HUES6 (cell line): ENCODE measurements at regions not wholly inside any gene's neighbourhood (a gene's known extent, or its start where the extent isn't known, plus 50 kb on each side); places are given as distances from the start of the nearest gene placed in this dataset.

ENCODE experiments used
- H3K27ac ChIP-seq: 2 replicates; pipeline ENCODE4 v1.7.0; 2013; ENCODE audit warnings: low read depth, mild to moderate bottlenecking, low read length, inconsistent platforms
- H3K27me3 ChIP-seq: 2 replicates; pipeline ENCODE4 v1.6.1; 2013; ENCODE audit warnings: low read length; ENCODE audit not compliant: control insufficient read depth, insufficient read depth
- H3K36me3 ChIP-seq: 2 replicates; pipeline ENCODE4 v1.6.1; 2013; ENCODE audit warnings: low read length; ENCODE audit not compliant: control insufficient read depth, insufficient read depth
- H3K4me1 ChIP-seq: 2 replicates; pipeline ENCODE4 v1.6.1; 2013; ENCODE audit warnings: low read length; ENCODE audit not compliant: control insufficient read depth, insufficient read depth
- H3K4me3 ChIP-seq: 2 replicates; pipeline ENCODE4 v1.5.1; 2013; ENCODE audit warnings: low read depth, low read length
- H3K9ac ChIP-seq: one replicate; pipeline ENCODE4 v1.6.1; 2013; ENCODE audit warnings: mild to moderate bottlenecking, low read length
- H3K9me3 ChIP-seq: 2 replicates; pipeline ENCODE4 v1.6.1; 2013; ENCODE audit warnings: low read depth, low read length; ENCODE audit not compliant: control insufficient read depth, insufficient read depth

- Histone ChIP-seq H3K27ac (no peak overlapping the region), H3K4me1 (no peaks in the 10 kb centered on the region; the same call in 1 of the 2 replicates), H3K9ac (no peak overlapping the region), H3K9me3 (no peaks in the 10 kb centered on the region), H3K36me3 (no peaks in the 10 kb centered on the region), H3K4me3 (no peak overlapping the region), H3K27me3 (no peaks in the 10 kb centered on the region)
Observed at GRCh38 chr5:143887903-143888665, 76.1 kb downstream of the HMHB1 start.

GRCh38 chr5:143888912-143889311 is 77.0 kb downstream of the HMHB1 start:
- Histone ChIP-seq H3K27ac (no peak overlapping the region), H3K36me3 (no peaks in the 10 kb centered on the region), H3K9me3 (no peaks in the 10 kb centered on the region), H3K4me3 (no peak overlapping the region), H3K9ac (no peak overlapping the region), H3K4me1 (no peaks in the 10 kb centered on the region; the same call in 1 of the 2 replicates), H3K27me3 (no peaks in the 10 kb centered on the region)

GRCh38 chr5:143889986-143890385 is 78.0 kb downstream of the HMHB1 start:
- no peak overlapping the region for H3K4me3 ChIP-seq
- no peaks in the 10 kb centered on the region for H3K27me3 ChIP-seq
- no peak overlapping the region for H3K27ac ChIP-seq
- no peak overlapping the region for H3K9ac ChIP-seq
- H3K4me1 ChIP-seq = no peaks in the 10 kb centered on the region; the same call in 1 of the 2 replicates
- no peaks in the 10 kb centered on the region for H3K9me3 ChIP-seq
- no peaks in the 10 kb centered on the region for H3K36me3 ChIP-seq

GRCh38 chr5:143890487-143890886 is 78.5 kb downstream of the HMHB1 start:
- Histone ChIP-seq H3K4me3 (no peak overlapping the region), H3K27ac (no peak overlapping the region), H3K9ac (no peak overlapping the region), H3K27me3 (no peaks in the 10 kb centered on the region), H3K36me3 (no peaks in the 10 kb centered on the region), H3K4me1 (no peaks in the 10 kb centered on the region; the same call in 1 of the 2 replicates), H3K9me3 (no peaks in the 10 kb centered on the region)

GRCh38 chr5:143892271-143892670 is 80.3 kb downstream of the HMHB1 start:
- no peaks in the 10 kb centered on the region; the same call in 1 of the 2 replicates for H3K4me1 ChIP-seq
- no peaks in the 10 kb centered on the region for H3K36me3 ChIP-seq
- no peaks in the 10 kb centered on the region for H3K9me3 ChIP-seq
- no peak overlapping the region for H3K4me3 ChIP-seq
- H3K9ac ChIP-seq = no peak overlapping the region
- no peaks in the 10 kb centered on the region for H3K27me3 ChIP-seq
- no peak overlapping the region for H3K27ac ChIP-seq

- H3K9me3 ChIP-seq = no peaks in the 10 kb centered on the region
- H3K27ac ChIP-seq = no peak overlapping the region
- no peaks in the 10 kb centered on the region for H3K36me3 ChIP-seq
- H3K4me1 ChIP-seq = no peaks in the 10 kb centered on the region; the same call in 1 of the 2 replicates
- no peaks in the 10 kb centered on the region for H3K27me3 ChIP-seq
- no peak overlapping the region for H3K4me3 ChIP-seq
- no peak overlapping the region for H3K9ac ChIP-seq
Observed at GRCh38 chr5:143892908-143893307, 80.9 kb downstream of the HMHB1 start.

- Histone ChIP-seq H3K9ac (no peak overlapping the region), H3K36me3 (no peaks in the 10 kb centered on the region), H3K4me3 (no peak overlapping the region), H3K27ac (no peak overlapping the region), H3K27me3 (no peaks in the 10 kb centered on the region), H3K9me3 (no peaks in the 10 kb centered on the region), H3K4me1 (no peaks in the 10 kb centered on the region)
Observed at GRCh38 chr5:143893638-143894037, 81.7 kb downstream of the HMHB1 start.

GRCh38 chr5:143896516-143896915 is 84.6 kb downstream of the HMHB1 start:
- no peaks in the 10 kb centered on the region for H3K9me3 ChIP-seq
- no peaks in the 10 kb centered on the region for H3K27me3 ChIP-seq
- no peak overlapping the region for H3K9ac ChIP-seq
- no peak overlapping the region for H3K27ac ChIP-seq
- H3K4me3 ChIP-seq = no peak overlapping the region
- H3K36me3 ChIP-seq = no peaks in the 10 kb centered on the region
- no peaks in the 10 kb centered on the region for H3K4me1 ChIP-seq

GRCh38 chr5:143896966-143897365 is 85.0 kb downstream of the HMHB1 start:
- no peaks in the 10 kb centered on the region for H3K36me3 ChIP-seq
- H3K4me1 ChIP-seq = no peaks in the 10 kb centered on the region
- H3K4me3 ChIP-seq = no peak overlapping the region
- no peaks in the 10 kb centered on the region for H3K9me3 ChIP-seq
- H3K27me3 ChIP-seq = no peaks in the 10 kb centered on the region
- H3K9ac ChIP-seq = no peak overlapping the region
- no peak overlapping the region for H3K27ac ChIP-seq

- no peak overlapping the region for H3K4me3 ChIP-seq
- H3K27ac ChIP-seq = no peak overlapping the region
- no peaks in the 10 kb centered on the region for H3K4me1 ChIP-seq
- no peaks in the 10 kb centered on the region for H3K9me3 ChIP-seq
- H3K36me3 ChIP-seq = no peaks in the 10 kb centered on the region
- H3K27me3 ChIP-seq = no peaks in the 10 kb centered on the region
- no peak overlapping the region for H3K9ac ChIP-seq
Observed at GRCh38 chr5:143898381-143898780, 86.4 kb downstream of the HMHB1 start.

- Histone ChIP-seq H3K4me1 (no peaks in the 10 kb centered on the region), H3K9ac (no peak overlapping the region), H3K36me3 (no peaks in the 10 kb centered on the region), H3K4me3 (no peak overlapping the region), H3K27me3 (no peaks in the 10 kb centered on the region), H3K9me3 (no peaks in the 10 kb centered on the region), H3K27ac (no peak overlapping the region)
Observed at GRCh38 chr5:143898916-143899591, 87.1 kb downstream of the HMHB1 start.
